Kidney epithelial cell (primary cell): ENCODE measurements at regions not wholly inside any gene's neighbourhood (a gene's known extent, or its start where the extent isn't known, plus 50 kb on each side); places are given as distances from the start of the nearest gene placed in this dataset.
"Not testable (repeated sequence)": the region's sequence is repeated elsewhere in the genome, so short reads cannot be mapped to it uniquely, and the experiment has no call there.

Experiments
- DNase-seq: peaks from one replicate; pipeline ENCODE4 v3.0.0-alpha.2; 2010; ENCODE audit warnings: low read depth
- H3K27me3 ChIP-seq: 2 replicates; pipeline ENCODE4 v1.6.0; 2011; ENCODE audit warnings: low read length; ENCODE audit not compliant: control insufficient read depth, insufficient read depth
- H3K36me3 ChIP-seq: 2 replicates; pipeline ENCODE4 v1.5.1; 2011; ENCODE audit warnings: low read length; ENCODE audit not compliant: control insufficient read depth, insufficient read depth
- H3K4me3 ChIP-seq: 2 replicates; pipeline ENCODE4 v1.5.1; 2011; ENCODE audit warnings: low read depth, mild to moderate bottlenecking, control low read depth, low read length
- TF ChIP-seq, protein P1 (sequence below): IDR thresholded peaks from 2 replicates; pipeline ENCODE4 v1.5.1; 2011; ENCODE audit warnings: mild to moderate bottlenecking, moderate library complexity, low read length, control low read depth, inconsistent platforms; ENCODE audit not compliant: insufficient read depth, poor library complexity, severe bottlenecking

DNA sequence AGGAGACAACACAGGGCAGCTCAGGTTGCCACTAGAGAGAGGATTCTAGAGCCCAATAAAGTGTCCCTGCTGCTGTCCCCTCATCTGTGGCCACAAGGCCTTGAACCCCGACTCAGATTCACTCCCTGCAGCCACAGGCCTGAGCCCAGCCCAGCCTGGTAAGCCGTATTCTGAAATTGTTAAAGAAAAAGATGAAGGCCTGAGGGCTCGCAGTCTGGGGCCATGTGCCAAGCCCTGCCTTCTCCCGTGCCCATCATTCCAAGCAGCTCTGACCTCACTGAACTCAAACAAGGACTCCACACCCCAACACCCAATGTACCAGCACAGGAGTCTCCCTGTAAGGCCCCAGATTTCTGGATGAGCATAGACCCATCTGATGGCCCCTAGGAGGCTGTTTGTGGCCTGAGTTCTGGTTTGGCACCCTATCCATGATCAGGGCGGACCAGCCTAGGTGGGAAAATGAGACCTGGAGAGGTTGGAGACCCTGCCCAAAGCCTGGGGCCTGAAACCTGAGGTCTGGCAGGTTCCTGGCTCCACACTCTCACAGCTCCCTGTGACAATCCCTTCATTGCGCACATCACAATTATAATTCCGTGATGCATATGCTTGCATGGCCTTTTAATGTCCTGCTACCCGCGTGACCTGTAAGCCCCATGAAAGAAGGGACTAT, 62.0 kb upstream of the TOP1 start:
- TF ChIP-seq, protein P1, sequence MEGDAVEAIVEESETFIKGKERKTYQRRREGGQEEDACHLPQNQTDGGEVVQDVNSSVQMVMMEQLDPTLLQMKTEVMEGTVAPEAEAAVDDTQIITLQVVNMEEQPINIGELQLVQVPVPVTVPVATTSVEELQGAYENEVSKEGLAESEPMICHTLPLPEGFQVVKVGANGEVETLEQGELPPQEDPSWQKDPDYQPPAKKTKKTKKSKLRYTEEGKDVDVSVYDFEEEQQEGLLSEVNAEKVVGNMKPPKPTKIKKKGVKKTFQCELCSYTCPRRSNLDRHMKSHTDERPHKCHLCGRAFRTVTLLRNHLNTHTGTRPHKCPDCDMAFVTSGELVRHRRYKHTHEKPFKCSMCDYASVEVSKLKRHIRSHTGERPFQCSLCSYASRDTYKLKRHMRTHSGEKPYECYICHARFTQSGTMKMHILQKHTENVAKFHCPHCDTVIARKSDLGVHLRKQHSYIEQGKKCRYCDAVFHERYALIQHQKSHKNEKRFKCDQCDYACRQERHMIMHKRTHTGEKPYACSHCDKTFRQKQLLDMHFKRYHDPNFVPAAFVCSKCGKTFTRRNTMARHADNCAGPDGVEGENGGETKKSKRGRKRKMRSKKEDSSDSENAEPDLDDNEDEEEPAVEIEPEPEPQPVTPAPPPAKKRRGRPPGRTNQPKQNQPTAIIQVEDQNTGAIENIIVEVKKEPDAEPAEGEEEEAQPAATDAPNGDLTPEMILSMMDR = no peak
- Histone ChIP-seq H3K36me3 (no peaks in the 10 kb centered on the region), H3K4me3 (no peak overlapping the region), H3K27me3 (no peaks in the 10 kb centered on the region)
- DNase-seq = no peak

- Histone ChIP-seq H3K27me3 (no peaks in the 10 kb centered on the region), H3K4me3 (no peak overlapping the region), H3K36me3 (no peaks in the 10 kb centered on the region)
- TF ChIP-seq, protein P1 = no peak
- DNase-seq = no peak
These were observed 60.9 kb upstream of the TOP1 start for GRCh38 chr20:40967700-40968099.

GRCh38 chr20:40968816-40969562, 59.6 kb upstream of the TOP1 start:
- H3K27me3 ChIP-seq, DNase-seq, H3K36me3 ChIP-seq: not testable (repeated sequence)
- TF ChIP-seq, protein P1 = peak; percentile 95
- peak overlapping the region; percentile 37 for H3K4me3 ChIP-seq

- Histone ChIP-seq H3K4me3 (no peak overlapping the region), H3K27me3 (no peaks in the 10 kb centered on the region), H3K36me3 (no peaks in the 10 kb centered on the region)
- TF ChIP-seq, protein P1 = no peak
- DNase-seq = no peak
These were observed 58.4 kb upstream of the TOP1 start for GRCh38 chr20:40970218-40970617.

GRCh38 chr20:40977218-40977617, 51.4 kb upstream of the TOP1 start:
- TF ChIP-seq, protein P1 = no peak
- H3K27me3 ChIP-seq = no peaks in the 10 kb centered on the region
- no peak overlapping the region for H3K4me3 ChIP-seq
- no peak for DNase-seq
- H3K36me3 ChIP-seq = no peaks in the 10 kb centered on the region

- DNase-seq = no peak
- TF ChIP-seq, protein P1 = no peak
- H3K4me3 ChIP-seq = no peak overlapping the region
These were observed 49.9 kb upstream of the TOP1 start for GRCh38 chr20:40978761-40979160.

More at GRCh38 chr20:40978761-40979160, 49.9 kb upstream of the TOP1 start:
- Histone ChIP-seq H3K27me3 (no peaks in the 10 kb centered on the region), H3K36me3 (no peaks in the 10 kb centered on the region)
